GM20000 (cell line): ENCODE measurements at regions not wholly inside any gene's neighbourhood (a gene's known extent, or its start where the extent isn't known, plus 50 kb on each side); places are given as distances from the start of the nearest gene placed in this dataset.

Experiments
- DNase-seq: peaks from one replicate; pipeline ENCODE4 v3.0.0; 2012; ENCODE audit warnings: low spot score
- CTCF ChIP-seq: IDR thresholded peaks from 2 replicates; pipeline ENCODE4 v1.5.1; 2012; ENCODE audit warnings: mild to moderate bottlenecking, control low read depth; ENCODE audit errors: extremely low read depth, missing control alignments

- DNase-seq = no peak
- TF ChIP-seq CTCF = no peak
These were observed 1218.4 kb upstream of the TMPRSS15 start for GRCh38 chr21:19621837-19622496.

- no peak for TF ChIP-seq CTCF
- DNase-seq = no peak
These were observed 1237.4 kb upstream of the TMPRSS15 start for GRCh38 chr21:19640964-19641363.

- no peak for TF ChIP-seq CTCF
- DNase-seq = no peak
These were observed 1244.8 kb upstream of the TMPRSS15 start for GRCh38 chr21:19648391-19648790.

GRCh38 chr21:19683492-19683891, 1279.9 kb upstream of the TMPRSS15 start:
- DNase-seq = no peak
- TF ChIP-seq CTCF = no peak

- no peak for DNase-seq
- TF ChIP-seq CTCF = no peak
These were observed 1280.7 kb upstream of the TMPRSS15 start for GRCh38 chr21:19684328-19684727.

- no peak for DNase-seq
- TF ChIP-seq CTCF = no peak
These were observed 1288.6 kb upstream of the TMPRSS15 start for GRCh38 chr21:19692231-19692630.

- DNase-seq = no peak
- no peak for TF ChIP-seq CTCF
These were observed 1292.2 kb upstream of the TMPRSS15 start for GRCh38 chr21:19695796-19696195.
